GM12865 (cell line): ENCODE measurements at regions not wholly inside any gene's neighbourhood (a gene's known extent, or its start where the extent isn't known, plus 50 kb on each side); places are given as distances from the start of the nearest gene placed in this dataset.
A peak's percentile ranks its signal among the peaks of the same experiment; 100 is the strongest.

ENCODE experiments used
- DNase-seq: peaks from one replicate; pipeline ENCODE4 v3.0.0; 2010; ENCODE audit warnings: low read depth
- H3K4me3 ChIP-seq: 2 replicates; pipeline ENCODE4 v1.5.1; 2011; ENCODE audit warnings: mild to moderate bottlenecking, low read depth, low read length, control low read depth
- TF ChIP-seq, protein P1 (sequence below): IDR thresholded peaks from 2 replicates; pipeline ENCODE4 v1.5.1; 2011; ENCODE audit warnings: low read length, control low read depth, low read depth, inconsistent platforms; ENCODE audit not compliant: insufficient read depth; ENCODE audit errors: missing control alignments

DNA sequence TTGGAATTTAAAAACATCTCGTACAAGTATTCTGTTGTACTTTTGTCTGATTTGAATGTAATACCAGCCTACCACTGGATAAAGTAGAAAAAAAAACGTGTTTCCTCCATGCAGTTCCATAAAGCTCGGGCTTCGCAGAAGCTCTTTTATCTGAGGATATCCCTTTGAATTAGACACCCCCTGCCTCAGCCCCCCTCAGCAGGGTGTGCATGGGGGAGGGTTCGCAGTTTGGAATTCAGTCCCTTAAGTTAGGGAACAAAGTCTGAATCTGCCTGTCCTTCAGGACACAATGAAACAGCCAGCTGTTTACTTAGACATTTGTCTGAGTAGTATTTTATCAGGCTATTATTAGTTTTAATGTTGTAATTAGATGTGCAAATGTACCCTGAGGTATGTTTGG lies 234.0 kb upstream of the CAND1 start:
- no peak for DNase-seq
- TF ChIP-seq, protein P1, sequence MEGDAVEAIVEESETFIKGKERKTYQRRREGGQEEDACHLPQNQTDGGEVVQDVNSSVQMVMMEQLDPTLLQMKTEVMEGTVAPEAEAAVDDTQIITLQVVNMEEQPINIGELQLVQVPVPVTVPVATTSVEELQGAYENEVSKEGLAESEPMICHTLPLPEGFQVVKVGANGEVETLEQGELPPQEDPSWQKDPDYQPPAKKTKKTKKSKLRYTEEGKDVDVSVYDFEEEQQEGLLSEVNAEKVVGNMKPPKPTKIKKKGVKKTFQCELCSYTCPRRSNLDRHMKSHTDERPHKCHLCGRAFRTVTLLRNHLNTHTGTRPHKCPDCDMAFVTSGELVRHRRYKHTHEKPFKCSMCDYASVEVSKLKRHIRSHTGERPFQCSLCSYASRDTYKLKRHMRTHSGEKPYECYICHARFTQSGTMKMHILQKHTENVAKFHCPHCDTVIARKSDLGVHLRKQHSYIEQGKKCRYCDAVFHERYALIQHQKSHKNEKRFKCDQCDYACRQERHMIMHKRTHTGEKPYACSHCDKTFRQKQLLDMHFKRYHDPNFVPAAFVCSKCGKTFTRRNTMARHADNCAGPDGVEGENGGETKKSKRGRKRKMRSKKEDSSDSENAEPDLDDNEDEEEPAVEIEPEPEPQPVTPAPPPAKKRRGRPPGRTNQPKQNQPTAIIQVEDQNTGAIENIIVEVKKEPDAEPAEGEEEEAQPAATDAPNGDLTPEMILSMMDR = no peak
- H3K4me3 ChIP-seq = no peak overlapping the region

DNA sequence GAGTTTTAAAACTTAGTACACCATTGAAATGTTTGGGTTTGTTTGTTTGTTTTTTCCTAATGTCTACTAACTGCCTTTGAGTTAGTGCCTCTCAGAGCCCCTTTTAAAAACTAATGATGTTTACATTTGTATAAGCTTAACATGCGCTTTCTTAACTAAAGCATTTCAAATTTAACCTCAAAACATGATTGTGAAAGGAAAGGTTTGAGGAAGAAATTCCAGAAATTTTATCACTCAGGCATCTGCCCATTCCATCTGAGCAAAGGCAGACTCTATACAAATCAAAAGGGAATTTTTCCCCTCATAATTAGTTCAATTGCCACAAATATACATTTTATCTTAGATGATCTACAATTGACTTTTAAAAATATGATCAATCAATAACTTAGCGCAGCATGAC lies 230.7 kb upstream of the CAND1 start:
- DNase-seq = no peak
- TF ChIP-seq, protein P1 = no peak
- H3K4me3 ChIP-seq = no peak overlapping the region

DNA sequence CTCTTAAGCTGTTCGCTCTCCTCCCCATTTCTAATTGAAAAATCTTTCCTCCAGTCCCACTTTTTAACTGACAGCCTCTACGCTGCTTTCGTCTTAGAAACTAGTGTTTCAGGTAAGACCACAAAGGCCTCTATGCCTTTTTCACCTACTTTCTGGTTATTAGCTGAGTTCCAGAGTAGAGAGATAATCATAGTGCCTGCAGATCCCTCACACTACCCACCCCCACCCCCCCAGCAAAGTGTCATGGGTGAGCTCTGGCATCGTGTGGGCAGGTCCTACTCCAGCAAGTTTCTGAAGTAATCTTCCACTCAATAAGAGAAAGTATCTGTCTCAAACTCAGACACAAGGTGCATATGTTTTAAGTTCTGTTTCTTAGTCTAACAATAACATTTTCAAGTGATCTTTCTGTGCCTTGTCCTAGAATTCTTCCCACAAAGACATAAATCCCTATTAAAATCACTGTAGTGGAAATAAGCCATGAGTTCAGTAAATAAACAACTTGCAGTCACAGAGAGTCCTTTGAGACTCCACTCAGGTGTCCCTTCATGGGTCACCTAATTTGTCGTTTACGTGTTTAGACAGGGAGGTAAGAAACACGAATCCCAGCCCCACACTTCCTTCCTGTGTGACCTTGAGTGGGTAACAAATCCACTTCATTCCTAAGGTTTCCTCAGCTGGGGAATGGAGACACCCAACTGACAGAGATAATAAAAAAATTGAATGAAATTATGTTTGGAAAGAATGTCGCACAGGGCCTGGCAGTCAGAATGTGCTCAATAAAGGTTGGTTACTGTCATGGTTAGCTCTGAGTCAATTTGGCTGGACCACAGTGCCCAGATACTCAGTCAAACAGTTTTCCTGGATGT lies 228.9 kb upstream of the CAND1 start:
- no peak overlapping the region for H3K4me3 ChIP-seq
- peak; percentile 3 for DNase-seq
- TF ChIP-seq, protein P1 = no peak

DNA sequence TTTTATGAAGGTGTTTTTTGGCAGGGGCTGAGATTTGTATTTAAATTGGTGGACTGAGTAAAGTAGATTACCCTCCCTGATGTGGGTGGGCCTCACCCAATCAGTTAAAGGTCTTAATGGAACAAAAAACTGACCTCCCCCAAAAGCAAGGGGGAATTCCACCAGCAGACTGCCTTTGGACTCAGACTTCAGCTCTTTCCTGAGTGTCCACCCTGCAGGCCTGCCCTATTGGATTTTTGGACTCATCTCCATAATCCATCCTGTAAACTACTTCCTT lies 228.4 kb upstream of the CAND1 start:
- TF ChIP-seq, protein P1 = no peak
- H3K4me3 ChIP-seq = no peak overlapping the region
- DNase-seq = no peak

DNA sequence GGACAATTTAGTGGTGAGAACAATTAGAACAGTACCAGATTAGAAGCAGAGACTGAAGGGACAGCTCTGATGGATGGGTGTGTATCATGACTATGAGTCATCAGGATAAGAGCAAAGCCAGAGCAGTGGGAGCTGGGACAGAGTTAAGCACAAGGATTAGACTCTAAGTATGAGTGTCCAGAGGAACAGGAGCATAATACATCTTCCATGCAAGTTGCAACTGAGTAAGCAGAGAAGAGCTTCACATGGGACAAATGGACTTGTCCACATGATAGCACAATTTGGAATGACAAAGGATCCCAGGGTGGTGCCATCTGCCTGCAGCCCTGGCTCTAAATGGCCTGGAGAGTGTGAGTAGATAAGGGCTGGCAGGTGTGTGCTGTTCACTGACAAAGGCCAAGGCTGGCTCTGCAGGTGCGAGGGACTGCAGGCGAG lies 226.4 kb upstream of the CAND1 start:
- H3K4me3 ChIP-seq = no peak overlapping the region
- TF ChIP-seq, protein P1 = no peak
- DNase-seq = no peak

DNA sequence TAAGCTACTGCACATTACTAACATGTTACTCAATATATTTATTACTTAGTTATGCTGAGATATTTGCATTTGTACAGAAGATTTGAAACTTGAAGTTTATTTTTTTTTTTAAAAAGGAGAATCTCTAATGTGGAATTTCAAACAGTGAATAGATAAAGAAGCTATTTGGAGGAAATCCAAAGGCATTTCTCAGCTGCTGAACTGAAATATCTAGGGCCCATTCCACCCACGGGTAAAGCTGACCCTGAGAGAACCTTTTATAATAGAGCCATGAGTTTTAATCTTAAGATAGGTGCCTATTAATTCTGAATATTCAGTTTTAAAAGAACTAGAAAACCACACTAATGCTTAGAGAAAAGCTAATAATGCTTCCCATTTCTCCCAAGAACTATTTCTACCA lies 225.4 kb upstream of the CAND1 start:
- DNase-seq = no peak
- H3K4me3 ChIP-seq = no peak overlapping the region
- TF ChIP-seq, protein P1 = no peak

DNA sequence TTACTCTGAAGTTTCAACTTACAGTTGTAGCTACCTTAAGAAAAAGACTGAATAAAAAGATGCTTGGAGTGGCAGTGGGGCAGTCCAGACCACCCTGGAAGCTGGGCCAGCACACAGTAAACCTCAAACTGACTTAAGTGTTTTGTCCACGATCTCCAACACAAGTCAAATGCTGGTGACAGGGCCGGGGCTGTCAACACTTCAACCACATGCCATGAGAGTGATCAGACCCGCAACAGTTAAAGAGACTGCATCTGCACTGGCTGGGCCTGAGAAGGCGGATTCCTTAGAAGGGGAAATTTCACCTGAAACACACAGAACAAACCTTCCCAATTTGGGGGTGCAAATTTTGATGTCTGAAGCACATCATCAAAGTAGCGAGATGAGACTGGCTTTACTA lies 223.5 kb upstream of the CAND1 start:
- no peak for DNase-seq
- TF ChIP-seq, protein P1 = no peak
- no peak overlapping the region for H3K4me3 ChIP-seq
